ENCODE measurements at regions not wholly inside any gene's neighbourhood (a gene's known extent, or its start where the extent isn't known, plus 50 kb on each side); places are given as distances from the start of the nearest gene placed in this dataset.

DNA sequence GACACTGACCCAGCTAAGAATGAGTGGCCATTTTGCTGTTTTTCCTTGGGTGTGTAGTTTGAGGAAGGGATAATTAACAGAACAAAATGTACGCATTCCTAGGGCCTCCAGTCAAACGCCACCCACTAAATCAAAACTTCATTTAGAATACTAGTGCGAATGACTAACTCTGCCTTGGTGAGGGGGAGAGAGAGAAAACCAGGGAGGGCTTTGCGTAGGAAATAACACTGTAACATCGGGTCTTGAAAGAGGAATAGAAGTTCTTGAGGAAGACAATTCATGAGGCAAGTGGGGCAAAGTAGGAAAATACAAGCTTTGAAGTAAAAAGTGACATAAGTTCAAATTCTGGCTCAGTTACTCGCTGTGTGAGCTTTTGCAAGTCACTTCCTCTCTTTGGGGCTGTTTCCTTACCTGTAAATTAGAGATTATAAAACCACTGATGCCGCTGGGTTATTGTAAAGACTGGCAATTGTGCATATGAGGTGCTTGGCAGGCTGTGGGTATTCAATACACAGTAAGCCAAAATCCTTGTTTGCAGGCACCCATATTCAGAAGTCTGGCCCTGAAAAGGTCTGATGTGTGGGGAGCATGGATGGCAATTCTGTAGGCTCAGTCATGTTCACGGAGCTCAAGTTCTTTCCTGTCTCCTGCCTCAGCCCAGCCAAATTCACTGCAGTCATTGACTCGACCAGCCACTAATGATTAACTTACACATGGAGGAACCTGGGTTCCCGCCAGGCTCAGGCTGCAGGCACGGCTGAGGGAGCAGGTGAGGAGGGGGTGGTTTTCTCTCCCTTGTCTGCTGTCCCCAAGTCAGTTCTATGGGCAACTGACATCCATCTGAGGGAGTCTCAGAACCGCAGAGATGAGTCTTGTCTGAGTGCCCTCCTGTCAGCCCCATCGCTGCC, 140.3 kb upstream of the CSF3R start:
- H3K9me3 ChIP-seq = no peaks in the 10 kb centered on the region
- 44 to 57% (median 52%) methylated on average over 13 of the region's 13 CpGs for WGBS, 3 donors
- ATAC-seq (no peak), DNase-seq (no peak)
- no peak overlapping the region for H3K27ac ChIP-seq
- H3K27me3 ChIP-seq (ENCODE audit: insufficient read depth in 3 of 3, low read length in 2 of 3) = peaks cover 0 to 41% (median 3%) of the 10 kb centered on the region in 3 donors
- TF ChIP-seq, protein P1, sequence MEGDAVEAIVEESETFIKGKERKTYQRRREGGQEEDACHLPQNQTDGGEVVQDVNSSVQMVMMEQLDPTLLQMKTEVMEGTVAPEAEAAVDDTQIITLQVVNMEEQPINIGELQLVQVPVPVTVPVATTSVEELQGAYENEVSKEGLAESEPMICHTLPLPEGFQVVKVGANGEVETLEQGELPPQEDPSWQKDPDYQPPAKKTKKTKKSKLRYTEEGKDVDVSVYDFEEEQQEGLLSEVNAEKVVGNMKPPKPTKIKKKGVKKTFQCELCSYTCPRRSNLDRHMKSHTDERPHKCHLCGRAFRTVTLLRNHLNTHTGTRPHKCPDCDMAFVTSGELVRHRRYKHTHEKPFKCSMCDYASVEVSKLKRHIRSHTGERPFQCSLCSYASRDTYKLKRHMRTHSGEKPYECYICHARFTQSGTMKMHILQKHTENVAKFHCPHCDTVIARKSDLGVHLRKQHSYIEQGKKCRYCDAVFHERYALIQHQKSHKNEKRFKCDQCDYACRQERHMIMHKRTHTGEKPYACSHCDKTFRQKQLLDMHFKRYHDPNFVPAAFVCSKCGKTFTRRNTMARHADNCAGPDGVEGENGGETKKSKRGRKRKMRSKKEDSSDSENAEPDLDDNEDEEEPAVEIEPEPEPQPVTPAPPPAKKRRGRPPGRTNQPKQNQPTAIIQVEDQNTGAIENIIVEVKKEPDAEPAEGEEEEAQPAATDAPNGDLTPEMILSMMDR (IDR thresholded peaks at IDR 0.05) = no peak
- intact Hi-C loops (cut with DNase I) = no loop called here
- no peak overlapping the region for H3K4me3 ChIP-seq
- no peaks in the 10 kb centered on the region for H3K4me1 ChIP-seq
- H3K36me3 ChIP-seq (ENCODE audit: insufficient read depth in 1 of 2, low read depth in 1 of 2) = no peaks in the 10 kb centered on the region

DNA sequence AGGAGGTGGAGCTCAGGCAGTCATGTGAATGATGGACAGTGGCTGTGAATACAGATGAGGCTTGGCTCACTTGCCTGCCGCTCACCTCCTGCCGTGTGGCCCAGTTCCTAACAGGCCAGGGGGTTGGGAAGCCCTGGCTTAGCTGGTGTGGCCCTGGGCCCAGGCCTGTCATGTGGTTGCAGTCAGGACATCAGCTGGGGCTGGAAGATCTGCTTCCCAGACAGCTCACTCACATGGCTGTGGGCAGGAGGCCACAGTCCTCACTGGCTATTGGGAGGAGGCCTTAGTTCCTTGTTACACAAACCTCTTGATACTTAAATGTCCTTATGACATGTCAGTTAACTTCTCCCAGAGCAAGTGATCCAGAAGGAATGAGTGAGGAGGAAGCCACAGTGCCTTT, 138.8 kb upstream of the CSF3R start:
- ATAC-seq (no peak), DNase-seq (no peak)
- TF ChIP-seq, protein P1 (IDR thresholded peaks at IDR 0.05) = no peak
- no peak overlapping the region for H3K4me3 ChIP-seq
- WGBS, 3 donors = 67 to 71% (median 70%) methylated on average over 2 of the region's 2 CpGs
- H3K36me3 ChIP-seq (ENCODE audit: insufficient read depth in 1 of 2, low read depth in 1 of 2) = no peaks in the 10 kb centered on the region
- peaks cover 0 to 29% (median 2%) of the 10 kb centered on the region in 3 donors for H3K27me3 ChIP-seq (ENCODE audit: insufficient read depth in 3 of 3, low read length in 2 of 3)
- intact Hi-C loops (cut with DNase I) = no loop called here
- no peaks in the 10 kb centered on the region for H3K9me3 ChIP-seq
- H3K4me1 ChIP-seq = no peaks in the 10 kb centered on the region
- H3K27ac ChIP-seq = no peak overlapping the region

GRCh38 chr1:36620142-36620541, 137.4 kb upstream of the CSF3R start:
- Histone ChIP-seq H3K4me1 (no peaks in the 10 kb centered on the region), H3K27ac (no peak overlapping the region), H3K36me3 (ENCODE audit: insufficient read depth in 1 of 2, low read depth in 1 of 2) (no peaks in the 10 kb centered on the region), H3K4me3 (no peak overlapping the region), H3K27me3 (ENCODE audit: insufficient read depth in 3 of 3, low read length in 2 of 3) (peaks cover 0 to 17% (median 2%) of the 10 kb centered on the region in 3 donors), H3K9me3 (no peaks in the 10 kb centered on the region)
- intact Hi-C loops (cut with DNase I) = no loop called here
- ATAC-seq (no peak), DNase-seq (no peak)
- TF ChIP-seq, protein P1 (IDR thresholded peaks at IDR 0.05) = no peak
- 85 to 89% (median 85%) methylated on average over 5 of the region's 5 CpGs for WGBS, 3 donors

DNA sequence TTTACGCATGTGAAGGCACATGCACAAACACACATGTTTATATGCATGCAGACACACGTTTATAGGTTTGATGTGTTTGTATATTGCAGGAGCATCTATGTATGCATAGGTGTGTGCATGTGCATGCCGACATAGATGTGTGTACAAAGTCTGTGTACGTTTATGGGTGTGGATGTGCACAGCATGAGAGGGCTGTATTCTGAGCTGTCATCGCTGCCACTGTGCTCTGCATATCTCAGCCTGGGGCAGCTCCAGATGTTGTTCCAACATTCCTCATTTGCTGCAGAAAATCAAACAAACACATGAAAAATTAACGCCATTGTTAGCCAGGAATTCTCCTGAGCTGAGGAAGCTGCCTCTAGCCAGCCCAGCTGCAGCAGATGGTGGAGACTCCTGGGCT, 132.3 kb upstream of the CSF3R start:
- no peak overlapping the region for H3K4me3 ChIP-seq
- H3K27me3 ChIP-seq (ENCODE audit: insufficient read depth in 3 of 3, low read length in 2 of 3) = peaks cover 0 to 21% (median 2%) of the 10 kb centered on the region in 3 donors
- H3K36me3 ChIP-seq (ENCODE audit: insufficient read depth in 1 of 2, low read depth in 1 of 2) = no peaks in the 10 kb centered on the region
- no peak overlapping the region for H3K27ac ChIP-seq
- intact Hi-C loops (cut with DNase I) = no loop called here
- no peaks in the 10 kb centered on the region for H3K9me3 ChIP-seq
- no peaks in the 10 kb centered on the region for H3K4me1 ChIP-seq
- TF ChIP-seq, protein P1 (IDR thresholded peaks at IDR 0.05) = no peak
- no peak for DNase-seq
- no peak for ATAC-seq
- WGBS, 3 donors = 38 to 43% (median 42%) methylated on average over 6 of the region's 6 CpGs
